GM18868 (cell line): ENCODE measurements at regions not wholly inside any gene's neighbourhood (a gene's known extent, or its start where the extent isn't known, plus 50 kb on each side); places are given as distances from the start of the nearest gene placed in this dataset.
"Not testable (repeated sequence)": the region's sequence is repeated elsewhere in the genome, so short reads cannot be mapped to it uniquely, and the experiment has no call there.

ENCODE experiments used
- ATAC-seq: cut with Tn5 transposase; IDR thresholded peaks from one replicate; pipeline ENCODE4 v1.9.1; 2021; ENCODE audit warnings: mild to moderate bottlenecking, moderate library complexity; ENCODE audit not compliant: unreplicated experiment

GRCh38 chr12:31906557-31907301 is 52.5 kb upstream of the RESF1 start:
- peak; percentile 84 for ATAC-seq

- ATAC-seq, result no peak
Measured at GRCh38 chr12:31903025-31903424, 56.2 kb upstream of the RESF1 start.

- no peak for ATAC-seq
Measured at GRCh38 chr12:31900271-31900670, 58.9 kb upstream of the RESF1 start.

- ATAC-seq, result no peak
Measured at GRCh38 chr12:31899109-31899508, 60.1 kb upstream of the RESF1 start.

GRCh38 chr12:31897781-31898503 is 61.3 kb upstream of the RESF1 start:
- no peak for ATAC-seq

- not testable (repeated sequence) for ATAC-seq
Measured at GRCh38 chr12:31897092-31897491, 62.1 kb upstream of the RESF1 start.

- peak; percentile 97 for ATAC-seq
Measured at GRCh38 chr12:31896514-31897039, 62.6 kb upstream of the RESF1 start.

- no peak for ATAC-seq
Measured at GRCh38 chr12:31895449-31896150, 63.6 kb upstream of the RESF1 start.

GRCh38 chr12:31890295-31891285 is 68.6 kb upstream of the RESF1 start:
- ATAC-seq, result peak; percentile 49

GRCh38 chr12:31887109-31887811 is 72.0 kb upstream of the RESF1 start:
- ATAC-seq, result peak; percentile 58

GRCh38 chr12:31882682-31883081 is 76.5 kb upstream of the RESF1 start:
- ATAC-seq, result not testable (repeated sequence)

- ATAC-seq, result no peak
Measured at GRCh38 chr12:31880340-31880739, 78.9 kb upstream of the RESF1 start.

GRCh38 chr12:31877884-31878283 is 81.3 kb upstream of the RESF1 start:
- ATAC-seq, result no peak

- ATAC-seq, result no peak
Measured at GRCh38 chr12:31876568-31877424, 82.4 kb upstream of the RESF1 start.

- no peak for ATAC-seq
Measured at GRCh38 chr12:31875609-31875964, 83.6 kb upstream of the RESF1 start.

- ATAC-seq, result peak; percentile 92
Measured at GRCh38 chr12:31874961-31875608, 84.1 kb upstream of the RESF1 start.

GRCh38 chr12:31872831-31873604 is 86.2 kb upstream of the RESF1 start:
- ATAC-seq, result no peak

- no peak for ATAC-seq
Measured at GRCh38 chr12:31869972-31870371, 89.2 kb upstream of the RESF1 start.
